PC-3 (cell line): ENCODE measurements at regions not wholly inside any gene's neighbourhood (a gene's known extent, or its start where the extent isn't known, plus 50 kb on each side); places are given as distances from the start of the nearest gene placed in this dataset.

Experiments
- ATAC-seq: fragments of 200-7000 bp; cut with Tn5 transposase; 2 replicates; pipeline ENCODE4 v1.9.1; 2020; ENCODE audit warnings: mild to moderate bottlenecking, moderate library complexity
- BruUV-seq: library from RNA; stranded (reverse); fragments of 400-500 nt; replicated peaks from 2 replicates; lab custom pipeline; 2021; lab: Mats Ljungman, UMichigan
- CTCF ChIA-PET: fragments of 300-600 bp; sonication (Branson Sonifier 250); formaldehyde crosslinking; loops from one replicate; lab custom pipeline; 2022; ENCODE audit warnings: antibody characterized with exemption; lab: Charles Lee
- POLR2A ChIA-PET: fragments of 300-600 bp; sonication (Branson Sonifier 250); formaldehyde crosslinking; loops from one replicate; lab custom pipeline; 2022; ENCODE audit warnings: antibody characterized with exemption; ENCODE audit not compliant: unreplicated experiment; lab: Charles Lee
- DNase-seq: peaks from one replicate; pipeline ENCODE4 v3.0.0-alpha.2; 2015
- H2AFZ ChIP-seq: fragments of 300-600 bp; sonication (generic); 2 replicates; pipeline ENCODE4 v1.6.0; 2016; ENCODE audit warnings: antibody characterized with exemption, low read length
- H3F3A ChIP-seq: fragments of 300-600 bp; sonication (generic); one replicate; pipeline ENCODE4 v1.6.0; 2017; ENCODE audit warnings: antibody characterized with exemption, low read length, control low read depth, mild to moderate bottlenecking; ENCODE audit not compliant: unreplicated experiment
- H3K27ac ChIP-seq: fragments of 300-600 bp; sonication (generic); 2 replicates; pipeline ENCODE4 v1.5.1; 2016; ENCODE audit warnings: mild to moderate bottlenecking, low read length
- H3K27me3 ChIP-seq: fragments of 300-600 bp; sonication (generic); 2 replicates; pipeline ENCODE4 v1.6.1; 2016; ENCODE audit warnings: low read length, mixed read lengths
- H3K36me3 ChIP-seq: fragments of 300-600 bp; sonication (generic); 2 replicates; pipeline ENCODE4 v1.6.1; 2016; ENCODE audit warnings: low read depth, mixed run types, low read length, mixed read lengths
- H3K4me1 ChIP-seq: fragments of 300-600 bp; sonication (generic); 2 replicates; pipeline ENCODE4 v1.5.1; 2016; ENCODE audit warnings: low read length; ENCODE audit not compliant: insufficient read depth
- H3K4me2 ChIP-seq: fragments of 300-600 bp; sonication (generic); 2 replicates; pipeline ENCODE4 v1.6.0; 2016; ENCODE audit warnings: low read length
- H3K4me3 ChIP-seq: fragments of 300-600 bp; sonication (generic); 2 replicates; pipeline ENCODE4 v1.5.1; 2016; ENCODE audit warnings: mild to moderate bottlenecking, low read length, mixed read lengths
- H3K79me2 ChIP-seq: fragments of 300-600 bp; sonication (generic); 2 replicates; pipeline ENCODE4 v1.6.1; 2017; ENCODE audit warnings: low read length, mixed read lengths
- H3K9ac ChIP-seq: fragments of 300-600 bp; sonication (generic); 2 replicates; pipeline ENCODE4 v1.6.0; 2016; ENCODE audit warnings: mild to moderate bottlenecking, low read length
- H3K9me2 ChIP-seq: fragments of 300-600 bp; sonication (generic); replicated peaks from 2 replicates; pipeline ENCODE4 v1.6.1; 2016; ENCODE audit warnings: mixed run types, low read length, mixed read lengths
- H3K9me3 ChIP-seq: fragments of 300-600 bp; sonication (generic); 2 replicates; pipeline ENCODE4 v1.6.1; 2016; ENCODE audit warnings: low read length, mixed read lengths
- H4K20me1 ChIP-seq: fragments of 300-600 bp; sonication (generic); 2 replicates; pipeline ENCODE4 v1.6.1; 2016; ENCODE audit warnings: low read length, mixed read lengths
- CTCF ChIP-seq: fragments of 300-600 bp; sonication (generic); conservative IDR thresholded peaks from 2 replicates; pipeline ENCODE4 v1.5.1; 2017; ENCODE audit warnings: antibody characterized with exemption, low read depth, mild to moderate bottlenecking, low read length
- EZH2 ChIP-seq: fragments of 300-600 bp; sonication (generic); IDR thresholded peaks from one replicate; pipeline ENCODE4 v1.6.1; 2017; ENCODE audit warnings: antibody characterized with exemption, mild to moderate bottlenecking, low read length; ENCODE audit not compliant: unreplicated experiment
- EZH2phosphoT487 ChIP-seq: fragments of 300-600 bp; sonication (generic); IDR thresholded peaks from 2 replicates; pipeline ENCODE4 v1.6.1; 2018; ENCODE audit warnings: mild to moderate bottlenecking, antibody characterized with exemption, low read length, borderline replicate concordance
- intact Hi-C: fragments of 100-400 bp; cut with micrococcal nuclease; formaldehyde crosslinking; loops from 2 replicates; pipeline ENCODE4 v1.9.0; 2023

GRCh38 chr5:117872798-117873368 is 1115.5 kb downstream of the DTWD2 start:
- CTCF ChIA-PET = no interaction called here
- Histone ChIP-seq H3K79me2 (no peaks in the 10 kb centered on the region), H2AFZ (no peak overlapping the region), H3F3A (no peaks in the 10 kb centered on the region), H3K9me3 (no peaks in the 10 kb centered on the region), H3K9me2 (no peaks in the 10 kb centered on the region), H3K9ac (no peak overlapping the region), H3K4me1 (no peaks in the 10 kb centered on the region), H3K36me3 (no peaks in the 10 kb centered on the region), H3K4me2 (no peak overlapping the region), H3K27me3 (no peaks in the 10 kb centered on the region), H4K20me1 (no peaks in the 10 kb centered on the region), H3K27ac (no peak overlapping the region), H3K4me3 (no peak overlapping the region)
- no TSS peak for BruUV-seq
- ATAC-seq = no peak
- POLR2A ChIA-PET = no interaction called here
- no peak for TF ChIP-seq EZH2phosphoT487
- TF ChIP-seq CTCF = no peak
- no peak for TF ChIP-seq EZH2
- intact Hi-C loops = no loop called here
- DNase-seq = no peak

GRCh38 chr5:117869596-117869995 is 1118.8 kb downstream of the DTWD2 start:
- Histone ChIP-seq H3K9me3 (no peaks in the 10 kb centered on the region), H3K27me3 (no peaks in the 10 kb centered on the region), H2AFZ (no peak overlapping the region), H3K9ac (no peak overlapping the region), H3K27ac (no peak overlapping the region), H3K79me2 (no peaks in the 10 kb centered on the region), H4K20me1 (no peaks in the 10 kb centered on the region), H3K36me3 (no peaks in the 10 kb centered on the region), H3K4me3 (no peak overlapping the region), H3F3A (no peaks in the 10 kb centered on the region), H3K4me1 (no peaks in the 10 kb centered on the region), H3K4me2 (no peak overlapping the region), H3K9me2 (no peaks in the 10 kb centered on the region)
- ChIA-PET CTCF (no interaction called here), POLR2A (no interaction called here)
- intact Hi-C loops = no loop called here
- TF ChIP-seq EZH2phosphoT487 (no peak), CTCF (no peak), EZH2 (no peak)
- ATAC-seq (no peak), DNase-seq (no peak)
- no TSS peak for BruUV-seq

GRCh38 chr5:117863586-117864296 is 1124.6 kb downstream of the DTWD2 start:
- Histone ChIP-seq H3K4me2 (no peak overlapping the region), H3K27me3 (no peaks in the 10 kb centered on the region), H3K9ac (no peak overlapping the region), H3K79me2 (no peaks in the 10 kb centered on the region), H3K9me2 (no peaks in the 10 kb centered on the region), H3K36me3 (no peaks in the 10 kb centered on the region), H3K9me3 (no peaks in the 10 kb centered on the region), H2AFZ (no peak overlapping the region), H4K20me1 (no peaks in the 10 kb centered on the region), H3K27ac (no peak overlapping the region), H3K4me3 (no peak overlapping the region), H3K4me1 (no peaks in the 10 kb centered on the region), H3F3A (no peaks in the 10 kb centered on the region)
- intact Hi-C loops = no loop called here
- ChIA-PET CTCF (no interaction called here), POLR2A (no interaction called here)
- TF ChIP-seq EZH2phosphoT487 (no peak), CTCF (no peak), EZH2 (no peak)
- DNase-seq (no peak), ATAC-seq (no peak)
- no TSS peak for BruUV-seq
